ENCODE measurements at regions not wholly inside any gene's neighbourhood (a gene's known extent, or its start where the extent isn't known, plus 50 kb on each side); places are given as distances from the start of the nearest gene placed in this dataset.

- POLR2A ChIA-PET, result no interaction called here
- no peak overlapping the region for H3K4me2 ChIP-seq
- TF ChIP-seq KDM1A (IDR thresholded peaks at IDR 0.05; ENCODE audit: low read depth) (no peak), E2F6 (IDR thresholded peaks at IDR 0.05; ENCODE audit: borderline replicate concordance, low read depth) (no peak), JUN (IDR thresholded peaks at IDR 0.05) (no peak), CBX8 (IDR thresholded peaks at IDR 0.05) (no peak), ESRRA (IDR thresholded peaks at IDR 0.05; ENCODE audit: borderline replicate concordance, low read length) (no peak), BCL3 (IDR thresholded peaks at IDR 0.05) (no peak), SMC3 (IDR thresholded peaks at IDR 0.05) (no peak), HOXB13 (CRISPR knock-in tag; IDR thresholded peaks at IDR 0.05; ENCODE audit: low read depth) (no peak), SREBF2 (IDR thresholded peaks at IDR 0.05) (no peak)
- H3K9me3 ChIP-seq, result no peaks in the 10 kb centered on the region
- no peak overlapping the region for H3K27ac ChIP-seq
- WGBS (ENCODE audit: missing lambda C conversion rate), result 86% methylated on average over 9 of the region's 9 CpGs
- H3K4me1 ChIP-seq, result 0 out of 3 replicates have a peak, but pooled peaks cover 6% of the 10 kb centered on the region
- DNase-seq (ENCODE audit: low read depth in 1 of 2, low spot score in 1 of 2) (no peak), FAIRE-seq (no peak), ATAC-seq (no peak)
- no peak overlapping the region for H3K4me3 ChIP-seq
- CTCF ChIA-PET, result no interaction called here
Measured at GRCh38 chr9:88737876-88738275, 202.9 kb downstream of the NXNL2 start.

GRCh38 chr9:88738709-88739108 is 203.7 kb downstream of the NXNL2 start:
- H3K27ac ChIP-seq, result no peak overlapping the region
- no peak for DNase-seq (ENCODE audit: low read depth in 1 of 2, low spot score in 1 of 2)
- no peak overlapping the region for H3K4me2 ChIP-seq
- H3K4me3 ChIP-seq, result no peak overlapping the region
- no peak for FAIRE-seq
- ChIA-PET POLR2A (no interaction called here), CTCF (interaction anchor here (1.0 to 1.3 kb wide), 3 partner anchors 9 to 19 kb away, joined by 3 read pairs; no protein-coding TSS in a partner anchor)
- no peaks in the 10 kb centered on the region for H3K9me3 ChIP-seq
- 90% methylated on average over 3 of the region's 3 CpGs for WGBS (ENCODE audit: missing lambda C conversion rate)
- ATAC-seq, result no peak
- 0 out of 3 replicates have a peak, but pooled peaks cover 8% of the 10 kb centered on the region for H3K4me1 ChIP-seq
- no peak for TF ChIP-seq MAZ (IDR thresholded peaks at IDR 0.05; ENCODE audit: borderline replicate concordance, low read depth, low read length)
- TF ChIP-seq MAX (IDR thresholded peaks at IDR 0.05), result no peak
- TF ChIP-seq NPAS2 (CRISPR knock-in tag; IDR thresholded peaks at IDR 0.05; ENCODE audit: borderline replicate concordance), result no peak
- no peak for TF ChIP-seq PHF8 (IDR thresholded peaks at IDR 0.05; ENCODE audit: borderline replicate concordance, low read depth)
- no peak for TF ChIP-seq CEBPB (IDR thresholded peaks at IDR 0.05)
- TF ChIP-seq HMGXB4 (CRISPR knock-in tag; IDR thresholded peaks at IDR 0.05; ENCODE audit: borderline replicate concordance), result no peak
- TF ChIP-seq REST (IDR thresholded peaks at IDR 0.05), result no peak
- TF ChIP-seq CHD4 (IDR thresholded peaks at IDR 0.05; ENCODE audit: borderline replicate concordance), result no peak
- no peak for TF ChIP-seq RNF2 (IDR thresholded peaks at IDR 0.05; ENCODE audit: borderline replicate concordance, low read depth)
- no peak for TF ChIP-seq ATOH8 (CRISPR knock-in tag; IDR thresholded peaks at IDR 0.05; ENCODE audit: low read depth)
- TF ChIP-seq ELK1 (IDR thresholded peaks at IDR 0.05; ENCODE audit: low read depth, low read length), result no peak
- no peak for TF ChIP-seq CTCF (IDR thresholded peaks at IDR 0.05)
- no peak for TF ChIP-seq CHD2 (IDR thresholded peaks at IDR 0.05; ENCODE audit: low read length, partially characterized antibody)
- no peak for TF ChIP-seq JUNB (IDR thresholded peaks at IDR 0.05)
- TF ChIP-seq PBX3 (IDR thresholded peaks at IDR 0.05), result no peak
- TF ChIP-seq CBX8 (IDR thresholded peaks at IDR 0.05), result no peak
- no peak for TF ChIP-seq HOXA7 (CRISPR knock-in tag; IDR thresholded peaks at IDR 0.05)
